ENCODE measurements at regions not wholly inside any gene's neighbourhood (a gene's known extent, or its start where the extent isn't known, plus 50 kb on each side); places are given as distances from the start of the nearest gene placed in this dataset.

DNA sequence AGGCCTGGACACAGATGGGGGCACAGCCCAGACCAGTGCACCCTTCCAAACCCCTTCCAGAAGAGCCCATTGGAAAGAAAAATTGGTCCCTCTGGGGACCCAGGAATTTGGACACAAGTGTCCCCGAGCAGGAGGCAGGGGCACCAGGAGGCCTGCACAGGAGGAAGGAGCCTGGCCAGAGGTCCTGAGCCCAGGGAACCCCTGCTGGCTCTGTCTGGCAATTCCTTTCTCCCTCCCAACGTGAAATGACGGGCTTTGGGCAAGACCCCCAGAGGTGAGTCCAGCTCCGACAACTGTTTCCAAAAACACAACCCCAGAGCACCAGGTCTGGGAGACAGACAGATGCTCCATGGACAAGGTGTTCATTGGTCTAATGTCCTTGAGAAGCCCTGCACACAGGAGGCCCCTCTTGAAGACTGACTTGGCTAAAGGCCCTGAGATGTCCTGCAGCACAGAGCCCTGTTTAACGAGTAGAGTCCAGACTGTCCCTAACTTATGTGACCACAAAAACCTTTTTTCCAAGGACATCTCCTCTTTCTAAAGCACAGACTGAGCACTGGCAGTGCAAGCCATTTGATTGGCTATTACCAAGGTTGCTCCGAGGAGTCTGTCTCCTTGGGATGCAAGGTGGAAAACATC, 150.7 kb downstream of the OAT start:
- CTCF ChIA-PET = no interaction called here
- peaks cover 72% of the 10 kb centered on the region for H3K27me3 Mint-ChIP-seq (ENCODE audit: unreplicated experiment)

DNA sequence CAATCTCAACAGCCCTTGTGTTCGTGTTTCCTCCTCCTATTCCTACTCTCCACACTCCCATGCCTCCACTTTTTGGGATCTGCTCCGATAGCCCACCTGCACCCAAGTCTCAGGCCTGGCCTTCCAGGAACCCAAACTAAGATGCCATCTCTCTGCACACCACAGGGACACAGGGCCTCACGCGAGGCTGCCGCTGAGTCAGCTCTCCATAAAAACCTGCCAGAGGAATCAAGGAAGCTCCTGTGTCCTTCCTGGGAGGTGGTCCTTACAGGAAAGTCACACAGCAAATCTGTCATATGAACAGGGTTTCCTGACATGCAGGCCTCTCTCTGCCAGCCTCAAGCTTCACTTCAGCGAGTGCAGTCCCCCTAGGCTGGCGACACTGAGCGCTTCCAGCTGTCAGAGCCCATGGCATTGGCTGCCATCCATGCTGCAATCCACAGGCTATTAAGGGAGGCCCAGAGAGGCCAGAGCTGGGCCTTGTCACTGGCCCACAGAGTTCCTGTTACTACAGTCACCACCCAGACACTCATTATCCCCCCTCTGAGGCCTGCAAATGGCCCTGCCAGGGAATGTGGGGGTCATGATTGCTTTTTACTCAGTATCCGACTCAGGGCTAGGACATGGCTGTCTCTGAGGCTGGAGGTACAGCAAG, 151.4 kb downstream of the OAT start:
- Mint-ChIP-seq H3K9me3 (ENCODE audit: low read depth, unreplicated experiment) (peaks cover 2% of the 10 kb centered on the region), H3K27me3 (ENCODE audit: unreplicated experiment) (peaks cover 68% of the 10 kb centered on the region), H3K27ac (ENCODE audit: unreplicated experiment) (no peak overlapping the region), H3K36me3 (ENCODE audit: insufficient read depth, unreplicated experiment) (no peaks in the 10 kb centered on the region), H3K4me3 (ENCODE audit: low read depth, unreplicated experiment) (no peak overlapping the region), H3K4me1 (ENCODE audit: low read depth, unreplicated experiment) (no peaks in the 10 kb centered on the region)
- DNase-seq = no peak
- no TSS peak for BruUV-seq (replicated peaks)
- TF ChIP-seq, protein P1, sequence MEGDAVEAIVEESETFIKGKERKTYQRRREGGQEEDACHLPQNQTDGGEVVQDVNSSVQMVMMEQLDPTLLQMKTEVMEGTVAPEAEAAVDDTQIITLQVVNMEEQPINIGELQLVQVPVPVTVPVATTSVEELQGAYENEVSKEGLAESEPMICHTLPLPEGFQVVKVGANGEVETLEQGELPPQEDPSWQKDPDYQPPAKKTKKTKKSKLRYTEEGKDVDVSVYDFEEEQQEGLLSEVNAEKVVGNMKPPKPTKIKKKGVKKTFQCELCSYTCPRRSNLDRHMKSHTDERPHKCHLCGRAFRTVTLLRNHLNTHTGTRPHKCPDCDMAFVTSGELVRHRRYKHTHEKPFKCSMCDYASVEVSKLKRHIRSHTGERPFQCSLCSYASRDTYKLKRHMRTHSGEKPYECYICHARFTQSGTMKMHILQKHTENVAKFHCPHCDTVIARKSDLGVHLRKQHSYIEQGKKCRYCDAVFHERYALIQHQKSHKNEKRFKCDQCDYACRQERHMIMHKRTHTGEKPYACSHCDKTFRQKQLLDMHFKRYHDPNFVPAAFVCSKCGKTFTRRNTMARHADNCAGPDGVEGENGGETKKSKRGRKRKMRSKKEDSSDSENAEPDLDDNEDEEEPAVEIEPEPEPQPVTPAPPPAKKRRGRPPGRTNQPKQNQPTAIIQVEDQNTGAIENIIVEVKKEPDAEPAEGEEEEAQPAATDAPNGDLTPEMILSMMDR (IDR thresholded peaks at IDR 0.05; ENCODE audit: unreplicated experiment) = no peak
- CTCF ChIA-PET = no interaction called here
- intact Hi-C loops (cut with micrococcal nuclease; ENCODE audit: unreplicated experiment) = no loop called here

More for the DNA sequence above, 150.7 kb downstream of the OAT start:
- Mint-ChIP-seq H3K36me3 (ENCODE audit: insufficient read depth, unreplicated experiment) (no peaks in the 10 kb centered on the region), H3K27ac (ENCODE audit: unreplicated experiment) (no peak overlapping the region), H3K4me1 (ENCODE audit: low read depth, unreplicated experiment) (no peaks in the 10 kb centered on the region), H3K4me3 (ENCODE audit: low read depth, unreplicated experiment) (no peak overlapping the region), H3K9me3 (ENCODE audit: low read depth, unreplicated experiment) (peaks cover 2% of the 10 kb centered on the region)
- TF ChIP-seq, protein P1 (IDR thresholded peaks at IDR 0.05; ENCODE audit: unreplicated experiment) = no peak
- intact Hi-C loops (cut with micrococcal nuclease; ENCODE audit: unreplicated experiment) = no loop called here
- DNase-seq = no peak
- no TSS peak for BruUV-seq (replicated peaks)

DNA sequence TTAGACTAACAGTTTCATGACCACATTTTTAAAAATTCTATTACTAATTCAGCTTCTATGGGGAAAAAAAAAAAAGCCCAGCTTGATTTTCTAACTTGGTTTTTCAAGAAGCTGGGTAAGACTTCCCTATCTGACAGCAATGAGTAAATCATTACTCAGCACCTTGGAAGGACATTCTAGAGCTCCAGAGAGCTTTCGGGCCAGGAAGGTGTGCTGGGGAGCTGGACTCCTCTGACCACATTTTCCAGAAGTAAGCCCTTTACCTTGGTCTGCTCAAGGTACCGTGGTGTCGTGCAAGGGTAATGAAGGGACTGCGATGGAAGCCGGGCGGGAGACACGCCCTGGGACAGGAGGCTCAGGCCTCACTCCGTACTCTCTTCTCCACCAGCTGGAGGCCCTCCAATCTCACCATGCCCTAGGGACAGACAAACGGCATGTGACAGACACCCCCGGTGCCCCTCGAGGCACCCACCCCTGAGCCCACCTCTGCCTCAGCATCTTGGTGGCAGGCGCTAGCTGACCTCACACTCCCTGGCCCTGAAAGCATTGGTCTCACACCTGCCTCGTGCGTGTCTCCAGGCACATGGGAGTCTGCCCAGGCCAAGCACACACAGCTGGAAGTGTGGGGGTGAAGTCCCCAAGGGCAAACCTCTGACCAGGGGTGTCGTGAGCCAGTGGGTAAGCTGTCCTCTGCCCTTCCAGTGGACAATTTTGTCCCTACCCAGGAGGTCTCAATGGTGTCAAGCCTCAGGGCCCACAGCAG, 152.1 kb downstream of the OAT start:
- Mint-ChIP-seq H3K4me1 (ENCODE audit: low read depth, unreplicated experiment) (no peaks in the 10 kb centered on the region), H3K27me3 (ENCODE audit: unreplicated experiment) (peaks cover 62% of the 10 kb centered on the region), H3K36me3 (ENCODE audit: insufficient read depth, unreplicated experiment) (no peaks in the 10 kb centered on the region), H3K27ac (ENCODE audit: unreplicated experiment) (no peak overlapping the region), H3K4me3 (ENCODE audit: low read depth, unreplicated experiment) (no peak overlapping the region), H3K9me3 (ENCODE audit: low read depth, unreplicated experiment) (peaks cover 2% of the 10 kb centered on the region)
- DNase-seq = no peak
- BruUV-seq (replicated peaks) = no TSS peak
- intact Hi-C loops (cut with micrococcal nuclease; ENCODE audit: unreplicated experiment) = no loop called here
- CTCF ChIA-PET = no interaction called here
- TF ChIP-seq, protein P1 (IDR thresholded peaks at IDR 0.05; ENCODE audit: unreplicated experiment) = no peak

DNA sequence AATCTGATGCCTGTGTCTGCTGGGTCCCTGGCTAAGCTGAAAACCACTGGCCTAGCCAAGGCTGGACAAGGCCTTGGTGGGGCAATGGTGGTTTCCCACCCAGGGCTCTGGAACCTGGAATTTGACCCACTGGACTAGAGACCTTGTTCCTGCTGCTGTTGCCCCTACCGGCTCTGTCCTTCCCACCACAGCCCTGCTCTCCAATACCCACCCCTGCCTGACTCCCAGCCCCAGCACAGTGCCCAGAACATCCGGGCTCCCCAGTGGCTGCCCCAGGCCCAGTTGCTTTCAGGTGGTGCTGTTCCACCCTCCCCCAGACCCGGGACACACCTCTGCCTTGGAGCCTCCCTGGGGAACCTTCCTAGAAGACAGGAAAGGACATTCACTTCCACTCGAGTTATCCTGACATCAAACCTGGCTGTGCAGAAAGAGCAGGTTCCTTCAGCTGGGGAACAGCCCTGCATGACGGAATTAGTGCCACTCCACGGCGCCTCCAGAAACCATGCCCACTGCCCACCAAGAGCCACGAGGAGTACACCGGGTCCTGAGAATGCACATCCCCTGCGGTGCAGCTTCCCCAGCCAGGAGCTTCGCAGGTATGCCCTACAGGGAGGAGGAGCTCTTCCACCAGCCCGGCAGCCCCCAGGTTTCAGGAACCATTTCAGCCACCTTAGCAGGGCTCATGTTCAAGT, 152.8 kb downstream of the OAT start:
- CTCF ChIA-PET = no interaction called here
- Mint-ChIP-seq H3K27ac (ENCODE audit: unreplicated experiment) (no peak overlapping the region), H3K4me3 (ENCODE audit: low read depth, unreplicated experiment) (no peak overlapping the region), H3K4me1 (ENCODE audit: low read depth, unreplicated experiment) (no peaks in the 10 kb centered on the region), H3K9me3 (ENCODE audit: low read depth, unreplicated experiment) (no peaks in the 10 kb centered on the region), H3K36me3 (ENCODE audit: insufficient read depth, unreplicated experiment) (no peaks in the 10 kb centered on the region), H3K27me3 (ENCODE audit: unreplicated experiment) (peaks cover 55% of the 10 kb centered on the region)
- no peak for DNase-seq
- TF ChIP-seq, protein P1 (IDR thresholded peaks at IDR 0.05; ENCODE audit: unreplicated experiment) = no peak
- no TSS peak for BruUV-seq (replicated peaks)
- intact Hi-C loops (cut with micrococcal nuclease; ENCODE audit: unreplicated experiment) = no loop called here

Measured in Calu3 (cell line).